AG04450 (cell line): ENCODE measurements at regions not wholly inside any gene's neighbourhood (a gene's known extent, or its start where the extent isn't known, plus 50 kb on each side); places are given as distances from the start of the nearest gene placed in this dataset. TPM values are rescaled to one million over a fixed set of nuclear protein-coding genes. Genes with fewer than 3 reads are reported as not detected.

ENCODE experiments used
- CTCF ChIA-PET: fragments of 300-600, 350-600 bp; formaldehyde crosslinking; extraction: SDS; loops from one replicate; lab custom pipeline; 2022; ENCODE audit warnings: antibody characterized with exemption, inconsistent platforms; lab: Charles Lee
- POLR2A ChIA-PET: fragments of 350-600 bp; formaldehyde crosslinking; extraction: SDS; loops from one replicate; lab custom pipeline; 2021; ENCODE audit warnings: antibody characterized with exemption, inconsistent platforms; lab: Yijun Ruan, JAX
- DNase-seq: peaks from one replicate; pipeline ENCODE4 v3.0.0-alpha.2; 2011; ENCODE audit warnings: low read depth, low spot score
- H3K27ac ChIP-seq: one replicate; pipeline ENCODE4 v1.5.1; 2012; ENCODE audit warnings: low read depth, low read length, control low read depth
- H3K27me3 ChIP-seq: one replicate; pipeline ENCODE4 v1.6.0; 2012; ENCODE audit warnings: low read length; ENCODE audit not compliant: control insufficient read depth, insufficient read depth
- H3K4me3 ChIP-seq: 2 replicates; pipeline ENCODE4 v1.5.1; 2011; ENCODE audit warnings: mild to moderate bottlenecking, low read depth, low read length, control low read depth
- H3K9me3 ChIP-seq: 2 replicates; pipeline ENCODE4 v1.5.1; 2012; ENCODE audit warnings: low read length; ENCODE audit not compliant: control insufficient read depth, insufficient read depth
- small RNA-seq: library from RNA; depleted of rRNA; stranded (forward); fragments of <200 nt; gene quantifications from one replicate; pipeline ENCODE3, GENCODE V24; 2012; ENCODE audit warnings: low read depth; ENCODE audit not compliant: insufficient read length
- TF ChIP-seq, protein P1 (sequence below): IDR thresholded peaks from 2 replicates; pipeline ENCODE4 v1.5.1; 2011; ENCODE audit warnings: low read depth, low read length, control low read depth, inconsistent platforms

- ChIA-PET POLR2A (no interaction called here), CTCF (no interaction called here)
- Histone ChIP-seq H3K27ac (no peak overlapping the region), H3K4me3 (no peak overlapping the region), H3K27me3 (no peaks in the 10 kb centered on the region), H3K9me3 (no peaks in the 10 kb centered on the region)
- TF ChIP-seq, protein P1, sequence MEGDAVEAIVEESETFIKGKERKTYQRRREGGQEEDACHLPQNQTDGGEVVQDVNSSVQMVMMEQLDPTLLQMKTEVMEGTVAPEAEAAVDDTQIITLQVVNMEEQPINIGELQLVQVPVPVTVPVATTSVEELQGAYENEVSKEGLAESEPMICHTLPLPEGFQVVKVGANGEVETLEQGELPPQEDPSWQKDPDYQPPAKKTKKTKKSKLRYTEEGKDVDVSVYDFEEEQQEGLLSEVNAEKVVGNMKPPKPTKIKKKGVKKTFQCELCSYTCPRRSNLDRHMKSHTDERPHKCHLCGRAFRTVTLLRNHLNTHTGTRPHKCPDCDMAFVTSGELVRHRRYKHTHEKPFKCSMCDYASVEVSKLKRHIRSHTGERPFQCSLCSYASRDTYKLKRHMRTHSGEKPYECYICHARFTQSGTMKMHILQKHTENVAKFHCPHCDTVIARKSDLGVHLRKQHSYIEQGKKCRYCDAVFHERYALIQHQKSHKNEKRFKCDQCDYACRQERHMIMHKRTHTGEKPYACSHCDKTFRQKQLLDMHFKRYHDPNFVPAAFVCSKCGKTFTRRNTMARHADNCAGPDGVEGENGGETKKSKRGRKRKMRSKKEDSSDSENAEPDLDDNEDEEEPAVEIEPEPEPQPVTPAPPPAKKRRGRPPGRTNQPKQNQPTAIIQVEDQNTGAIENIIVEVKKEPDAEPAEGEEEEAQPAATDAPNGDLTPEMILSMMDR, result no peak
- DNase-seq, result no peak
Observed at GRCh38 chr12:66028390-66028789, 102.2 kb downstream of the LLPH start.

- ChIA-PET POLR2A (no interaction called here), CTCF (interaction anchor here (1.0 to 1.1 kb wide), 2 partner anchors 10 to 62 kb away, joined by 4 read pairs; no protein-coding TSS in a partner anchor)
- TF ChIP-seq, protein P1, result no peak
Observed at GRCh38 chr12:66025477-66025876, 105.1 kb downstream of the LLPH start.

GRCh38 chr12:66024949-66025348 lies 105.6 kb downstream of the LLPH start:
- no peaks in the 10 kb centered on the region for H3K9me3 ChIP-seq
- DNase-seq, result no peak
- H3K27ac ChIP-seq, result no peak overlapping the region
- no peaks in the 10 kb centered on the region for H3K27me3 ChIP-seq
- POLR2A ChIA-PET, result no interaction called here
- no peak overlapping the region for H3K4me3 ChIP-seq
- CTCF ChIA-PET, result interaction anchor here (1.3 kb wide), 1 partner anchor 62 kb away, joined by 3 read pairs; no protein-coding TSS in a partner anchor
- TF ChIP-seq, protein P1, result no peak

More at GRCh38 chr12:66025477-66025876, 105.1 kb downstream of the LLPH start:
- Histone ChIP-seq H3K27ac (no peak overlapping the region), H3K27me3 (no peaks in the 10 kb centered on the region), H3K9me3 (no peaks in the 10 kb centered on the region), H3K4me3 (no peak overlapping the region)
- no peak for DNase-seq

DNA sequence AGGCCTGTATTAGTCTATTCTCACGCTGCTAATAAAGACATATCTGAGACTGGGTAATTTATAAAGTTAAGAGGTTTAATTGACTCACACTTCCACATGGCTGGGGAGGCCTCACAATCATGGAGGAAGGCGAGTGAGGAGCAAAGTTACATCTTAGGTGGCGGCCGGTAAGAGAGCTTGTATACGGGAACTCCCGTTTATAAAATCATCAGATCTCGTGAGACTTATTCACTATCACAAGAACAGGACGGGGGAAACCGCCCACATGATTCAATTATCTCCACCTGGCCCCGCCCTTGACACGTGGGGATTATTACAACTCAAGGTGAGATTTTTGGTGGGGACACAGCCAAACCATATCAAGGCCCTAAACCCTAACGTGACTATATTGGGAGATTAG lies 110.1 kb downstream of the LLPH start:
- H3K9me3 ChIP-seq, result no peaks in the 10 kb centered on the region
- ChIA-PET CTCF (interaction anchor here (0.8 kb wide), 1 partner anchor 642 kb away, joined by 3 read pairs; no protein-coding TSS in a partner anchor), POLR2A (no interaction called here)
- TF ChIP-seq, protein P1, result no peak
- no peaks in the 10 kb centered on the region for H3K27me3 ChIP-seq
- H3K4me3 ChIP-seq, result no peak overlapping the region
- DNase-seq, result no peak
- H3K27ac ChIP-seq, result no peak overlapping the region

DNA sequence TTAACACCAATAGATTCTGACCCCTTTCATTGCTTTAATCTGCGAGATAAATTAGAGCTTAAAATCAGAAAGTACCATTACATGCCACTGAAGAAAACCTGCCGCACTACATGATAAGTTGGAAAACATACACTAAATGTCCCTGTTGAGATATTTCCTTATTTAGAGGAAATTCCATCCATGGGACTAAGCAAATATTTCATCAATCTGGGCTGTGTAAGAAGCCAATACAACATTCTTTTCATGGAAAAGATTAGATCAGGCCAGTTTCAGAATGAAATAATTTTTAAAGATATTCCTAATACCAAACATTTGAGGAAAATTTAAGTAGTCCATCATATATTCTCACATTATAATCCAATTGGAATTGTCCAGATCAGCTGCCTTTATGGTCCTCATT lies 112.8 kb downstream of the LLPH start:
- no peaks in the 10 kb centered on the region for H3K9me3 ChIP-seq
- no peak for DNase-seq
- POLR2A ChIA-PET, result no interaction called here
- no peak overlapping the region for H3K27ac ChIP-seq
- H3K4me3 ChIP-seq, result no peak overlapping the region
- TF ChIP-seq, protein P1, result no peak
- no peaks in the 10 kb centered on the region for H3K27me3 ChIP-seq
- CTCF ChIA-PET, result no interaction called here

Small RNAs in the stretch of these regions (small RNA-seq; reads per million reads assigned to genes)
- not detected for gene MIR6074
- gene RNA5SP362, result not detected
